GM10266 (cell line): ENCODE measurements at regions not wholly inside any gene's neighbourhood (a gene's known extent, or its start where the extent isn't known, plus 50 kb on each side); places are given as distances from the start of the nearest gene placed in this dataset.

Experiments
- DNase-seq: peaks from one replicate; pipeline ENCODE4 v3.0.0; 2012; ENCODE audit errors: extremely low spot score
- TF ChIP-seq, protein P1 (sequence below): IDR thresholded peaks from 2 replicates; pipeline ENCODE4 v1.5.1; 2012; ENCODE audit warnings: mild to moderate bottlenecking, low read depth; ENCODE audit not compliant: control insufficient read depth, insufficient read depth; ENCODE audit errors: missing control alignments

DNA sequence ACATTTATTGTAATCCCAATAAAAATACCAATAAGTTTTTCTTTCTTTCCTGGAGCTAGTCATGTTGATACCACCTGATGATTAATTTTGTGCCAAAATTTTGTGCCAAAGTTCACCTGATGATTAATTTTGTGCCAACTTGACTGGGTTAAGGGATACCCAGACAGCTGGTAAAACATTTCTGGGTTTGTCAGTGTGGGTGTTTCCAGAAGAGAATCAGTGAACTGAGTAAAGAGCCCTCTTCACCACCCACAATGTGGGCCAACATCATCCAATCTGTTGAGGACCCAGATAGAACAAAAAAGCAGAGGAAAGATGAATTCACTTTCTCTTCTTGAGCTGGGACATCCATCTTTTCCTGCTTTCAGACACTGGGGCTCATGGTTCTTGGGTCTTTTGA lies 292.9 kb downstream of the LMO7 start:
- TF ChIP-seq, protein P1, sequence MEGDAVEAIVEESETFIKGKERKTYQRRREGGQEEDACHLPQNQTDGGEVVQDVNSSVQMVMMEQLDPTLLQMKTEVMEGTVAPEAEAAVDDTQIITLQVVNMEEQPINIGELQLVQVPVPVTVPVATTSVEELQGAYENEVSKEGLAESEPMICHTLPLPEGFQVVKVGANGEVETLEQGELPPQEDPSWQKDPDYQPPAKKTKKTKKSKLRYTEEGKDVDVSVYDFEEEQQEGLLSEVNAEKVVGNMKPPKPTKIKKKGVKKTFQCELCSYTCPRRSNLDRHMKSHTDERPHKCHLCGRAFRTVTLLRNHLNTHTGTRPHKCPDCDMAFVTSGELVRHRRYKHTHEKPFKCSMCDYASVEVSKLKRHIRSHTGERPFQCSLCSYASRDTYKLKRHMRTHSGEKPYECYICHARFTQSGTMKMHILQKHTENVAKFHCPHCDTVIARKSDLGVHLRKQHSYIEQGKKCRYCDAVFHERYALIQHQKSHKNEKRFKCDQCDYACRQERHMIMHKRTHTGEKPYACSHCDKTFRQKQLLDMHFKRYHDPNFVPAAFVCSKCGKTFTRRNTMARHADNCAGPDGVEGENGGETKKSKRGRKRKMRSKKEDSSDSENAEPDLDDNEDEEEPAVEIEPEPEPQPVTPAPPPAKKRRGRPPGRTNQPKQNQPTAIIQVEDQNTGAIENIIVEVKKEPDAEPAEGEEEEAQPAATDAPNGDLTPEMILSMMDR, result no peak
- DNase-seq, result no peak

DNA sequence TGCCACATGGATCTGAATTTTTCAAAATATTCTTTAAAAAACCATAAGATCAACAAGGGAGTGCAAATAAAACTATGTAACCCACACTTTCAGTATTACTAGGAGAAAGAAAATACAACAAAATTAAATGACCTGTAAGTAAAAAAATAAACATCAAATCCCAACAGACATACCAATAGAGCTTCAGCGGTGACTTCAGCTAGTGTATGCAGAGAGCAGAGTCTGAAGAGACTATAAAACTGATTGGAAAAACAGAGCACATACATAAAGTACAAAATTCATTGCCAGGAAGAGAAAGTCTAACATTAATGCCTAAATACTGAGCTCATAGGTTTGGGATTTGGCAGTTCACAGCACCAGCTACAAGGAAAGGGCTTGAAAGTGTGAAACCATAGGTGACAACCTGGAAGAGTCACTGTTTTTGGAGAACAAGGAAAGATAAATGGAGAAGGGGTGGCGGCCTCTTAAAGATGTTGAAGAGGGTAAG lies 291.1 kb downstream of the LMO7 start:
- TF ChIP-seq, protein P1, result no peak
- DNase-seq, result no peak

DNA sequence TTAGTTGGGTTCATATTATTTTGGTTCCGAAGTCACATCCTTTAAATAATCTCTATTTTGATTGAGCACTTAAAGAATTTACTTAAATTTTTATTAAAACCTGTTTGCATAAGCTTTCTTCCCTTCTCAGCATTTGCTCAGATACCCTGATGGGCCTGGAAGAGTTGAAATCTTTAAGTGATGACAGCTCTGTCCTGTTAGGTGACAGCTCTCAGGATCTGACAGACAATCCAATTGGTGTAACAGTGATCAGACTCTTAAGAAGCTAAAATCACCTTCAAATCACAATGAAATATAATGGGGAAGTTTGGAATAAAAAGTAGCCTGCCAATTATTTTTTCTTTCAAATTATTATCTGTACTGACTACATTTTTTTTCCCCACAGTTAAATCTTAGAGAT lies 284.4 kb downstream of the LMO7 start:
- TF ChIP-seq, protein P1, result no peak
- no peak for DNase-seq

DNA sequence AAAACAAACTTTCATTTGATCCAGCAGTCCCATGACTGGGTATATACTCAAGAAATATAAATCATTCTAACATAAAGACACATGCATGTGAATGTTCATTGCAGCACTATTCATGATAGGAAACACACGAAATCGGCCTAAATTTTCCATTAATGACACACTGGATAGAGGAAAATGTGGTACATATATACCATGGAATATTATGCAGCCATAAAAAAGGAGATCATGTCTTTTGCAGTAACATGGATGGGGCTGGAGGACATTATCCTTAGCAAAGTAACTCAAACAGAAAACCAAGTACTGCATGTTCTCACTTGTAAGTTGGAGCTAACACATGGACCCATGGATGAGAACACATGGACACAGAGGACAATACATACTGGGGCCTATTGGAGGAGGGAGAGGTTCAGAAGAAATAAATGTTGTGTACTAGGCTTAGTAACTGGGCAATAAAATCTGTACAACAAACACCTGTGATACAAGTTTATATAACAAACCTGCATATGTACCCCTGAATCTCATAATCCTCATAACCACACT lies 283.6 kb downstream of the LMO7 start:
- DNase-seq, result no peak
- TF ChIP-seq, protein P1, result no peak

DNA sequence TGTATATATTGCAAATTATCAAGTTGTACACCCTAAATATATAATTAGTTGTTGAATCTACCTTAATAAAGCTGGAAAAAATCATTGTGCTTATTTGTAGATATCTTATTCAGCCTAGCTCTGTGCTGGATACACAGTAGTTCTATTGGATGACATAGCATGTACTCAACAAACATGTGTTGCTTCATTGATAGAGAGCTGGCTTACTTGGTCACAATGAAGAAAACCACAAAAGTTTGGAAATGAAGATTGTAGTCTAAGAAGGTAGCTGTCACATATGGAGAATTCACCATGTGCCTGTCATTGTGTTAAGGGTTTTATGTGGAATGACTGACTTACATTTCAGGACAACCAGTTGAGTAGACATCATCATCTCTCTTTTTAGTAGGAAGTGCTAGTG lies 278.9 kb downstream of the LMO7 start:
- TF ChIP-seq, protein P1, result no peak
- DNase-seq, result no peak

DNA sequence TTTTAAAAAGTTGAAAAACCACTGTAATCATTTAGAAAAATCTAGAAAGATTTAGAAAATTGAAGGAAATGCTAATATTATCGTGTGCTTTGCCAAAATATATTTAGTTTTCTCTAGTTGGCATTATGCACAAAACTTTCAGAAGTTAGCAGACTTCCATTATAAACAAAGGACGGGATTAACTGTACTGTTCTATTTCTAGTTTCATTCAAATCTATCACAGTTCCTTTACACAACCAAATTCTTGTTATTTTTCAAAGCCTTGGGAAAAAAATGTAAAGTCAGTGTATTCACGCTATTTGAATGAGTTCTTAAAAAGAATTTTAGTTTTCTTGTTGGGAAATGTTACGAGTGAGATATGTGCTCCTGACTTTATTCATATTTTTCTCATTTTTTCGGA lies 277.8 kb downstream of the LMO7 start:
- no peak for DNase-seq
- TF ChIP-seq, protein P1, result no peak

DNA sequence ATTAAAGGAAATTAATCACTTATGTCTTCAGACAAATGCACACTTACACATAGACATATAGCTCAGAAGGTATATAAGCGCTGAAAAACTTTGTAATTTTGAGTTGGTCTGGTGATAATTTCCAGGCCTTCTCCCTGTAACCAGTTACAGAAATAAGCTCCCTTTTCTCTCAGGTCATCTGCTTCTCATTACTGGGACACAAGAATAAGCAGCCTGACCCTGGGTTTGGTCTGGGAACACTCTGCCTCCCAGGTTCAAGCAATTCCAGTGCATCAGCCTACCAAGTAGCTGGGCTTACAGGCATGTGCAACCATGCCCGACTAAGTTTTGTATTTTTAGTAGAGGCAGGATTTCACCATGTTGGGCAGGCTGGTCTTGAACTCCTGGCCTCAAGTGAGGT lies 274.5 kb downstream of the LMO7 start:
- no peak for DNase-seq
- TF ChIP-seq, protein P1, result no peak
